ENCODE measurements at regions not wholly inside any gene's neighbourhood (a gene's known extent, or its start where the extent isn't known, plus 50 kb on each side); places are given as distances from the start of the nearest gene placed in this dataset.

DNA sequence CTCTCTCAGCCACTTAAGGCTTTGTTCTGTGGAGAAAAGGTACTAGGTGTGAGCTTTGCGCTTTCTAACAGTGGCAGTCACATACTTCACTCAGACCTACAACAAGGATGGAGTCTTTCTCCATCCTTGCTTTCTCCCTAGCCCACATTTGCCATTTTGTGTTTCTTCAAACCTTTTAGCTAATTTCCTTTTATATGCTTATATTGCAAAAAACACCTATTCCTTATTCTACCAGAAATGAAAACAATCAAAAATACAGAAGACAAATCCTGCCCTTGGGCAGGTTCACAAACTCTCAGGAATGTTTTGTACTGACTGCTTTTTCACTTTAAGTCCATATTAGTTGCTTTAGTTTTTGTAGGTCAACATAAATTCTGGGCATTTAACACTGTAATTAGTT lies 914.2 kb downstream of the SQOR start:
- DNase-seq (ENCODE audit: low spot score): no peak

- DNase-seq (ENCODE audit: low spot score): no peak
These were observed 917.5 kb downstream of the SQOR start for GRCh38 chr15:46552316-46552715.

DNA sequence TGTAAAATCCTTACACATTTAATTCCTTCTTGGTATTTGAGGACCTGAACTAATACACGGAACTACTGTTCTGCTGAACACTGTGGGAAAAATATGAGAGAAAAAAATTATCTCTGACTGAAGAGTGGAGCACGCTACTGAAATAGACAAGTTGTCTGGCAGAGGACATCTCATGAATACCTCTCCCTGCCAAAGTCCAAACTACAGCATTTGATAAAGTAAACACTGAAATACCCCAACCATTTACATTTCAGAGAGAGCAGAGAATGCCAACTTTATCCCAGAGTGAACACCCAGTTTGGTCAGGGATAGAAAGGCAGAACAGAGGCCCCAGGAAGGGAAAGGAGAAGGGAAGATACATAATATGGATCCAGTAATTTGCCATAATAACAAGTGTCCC lies 920.7 kb downstream of the SQOR start:
- DNase-seq (ENCODE audit: low spot score): no peak

GRCh38 chr15:46556010-46556409 lies 921.2 kb downstream of the SQOR start:
- DNase-seq (ENCODE audit: low spot score): no peak

- DNase-seq (ENCODE audit: low spot score): no peak
These were observed 921.9 kb downstream of the SQOR start for GRCh38 chr15:46556559-46557379.

DNA sequence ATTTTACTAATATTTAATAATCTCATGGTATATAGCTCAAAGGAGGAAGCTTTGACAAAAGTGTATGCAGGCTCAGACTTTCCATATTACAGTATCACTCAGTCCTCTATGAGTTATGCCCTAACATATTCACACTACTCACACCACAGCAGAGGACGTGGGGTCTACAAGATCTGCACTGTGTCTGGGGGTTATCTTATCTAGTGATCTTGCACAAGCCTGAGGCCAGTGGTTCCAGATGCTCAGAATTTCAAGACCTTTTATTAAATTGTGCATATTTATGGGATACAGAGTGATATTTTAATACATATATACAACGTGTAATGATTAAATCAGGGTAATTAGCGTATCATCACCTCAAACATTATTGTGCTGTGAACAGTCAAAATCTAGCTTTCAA lies 933.1 kb downstream of the SQOR start:
- no peak for DNase-seq (ENCODE audit: low spot score)

DNA sequence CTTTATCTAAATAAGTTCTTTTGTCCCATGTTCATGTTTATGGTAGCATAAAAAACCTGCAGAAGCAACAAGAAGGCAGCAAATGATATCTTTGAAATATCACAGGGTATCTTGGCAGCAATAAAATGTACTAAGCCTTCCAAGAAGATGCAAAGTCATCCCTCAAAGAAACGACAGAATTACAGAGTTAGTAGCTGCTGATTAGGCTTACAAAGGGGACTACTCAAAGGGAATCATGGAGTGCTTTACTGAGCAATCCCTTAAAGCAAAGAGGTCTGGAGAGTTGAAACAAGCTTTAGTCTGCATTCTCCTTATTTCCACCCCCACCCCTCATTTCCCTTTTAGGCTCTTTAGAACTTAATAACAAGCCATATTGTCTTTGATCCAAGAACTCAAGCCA lies 935.0 kb downstream of the SQOR start:
- no peak for DNase-seq (ENCODE audit: low spot score)

DNA sequence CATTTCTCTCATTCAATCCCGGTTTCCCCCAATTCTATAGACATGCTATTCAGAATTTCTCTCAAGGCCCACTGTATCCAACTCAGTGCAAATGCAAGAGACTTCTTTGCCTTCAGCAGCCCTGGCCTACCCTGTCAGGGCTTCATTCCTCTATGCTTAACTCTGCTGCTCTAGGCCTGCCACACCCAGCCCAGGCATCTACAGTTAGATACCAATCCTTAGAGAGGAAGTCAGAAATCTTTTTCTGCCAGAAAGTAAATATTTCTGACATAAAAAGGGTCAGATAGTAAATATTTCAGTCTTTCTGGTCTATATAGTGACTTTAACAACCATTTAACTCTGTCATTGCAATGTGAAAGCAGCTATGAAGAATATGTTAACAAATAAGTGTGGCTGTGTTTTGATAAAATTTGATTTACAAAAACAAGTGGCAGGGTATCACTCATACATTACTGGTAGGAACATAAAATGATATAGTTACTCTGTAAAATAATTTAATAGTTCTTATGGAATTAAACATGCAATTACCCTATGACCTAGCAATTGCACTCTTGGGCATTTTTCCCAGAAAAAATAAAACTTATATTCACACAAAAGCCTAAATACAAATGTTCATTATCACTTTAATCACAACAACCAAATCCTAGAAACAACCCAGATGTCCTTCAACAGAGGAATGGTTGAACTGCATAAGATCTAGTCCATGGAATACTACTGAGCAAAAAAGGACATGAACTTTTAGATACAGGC lies 942.0 kb downstream of the SQOR start:
- no peak for DNase-seq (ENCODE audit: low spot score)

- no peak for DNase-seq (ENCODE audit: low spot score)
These were observed 942.9 kb downstream of the SQOR start for GRCh38 chr15:46577767-46578166.

DNA sequence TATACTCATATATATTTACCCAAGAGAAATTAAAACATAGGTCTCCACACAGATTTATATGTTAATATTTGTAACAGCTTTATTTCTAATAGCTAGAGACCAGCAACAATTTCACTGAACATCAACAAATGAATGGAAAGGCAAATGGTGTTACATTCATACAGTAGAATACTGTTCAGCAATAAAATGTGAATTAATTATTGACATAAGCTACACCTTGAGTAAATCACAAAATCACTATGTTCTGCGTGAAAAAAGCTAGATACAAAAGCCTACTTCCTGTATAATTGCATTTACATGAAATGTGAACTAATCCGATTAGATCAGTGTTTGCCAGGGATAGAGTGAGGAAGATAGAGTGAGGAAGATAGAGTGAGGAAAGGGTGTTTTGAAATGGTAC lies 945.7 kb downstream of the SQOR start:
- DNase-seq (ENCODE audit: low spot score): no peak

DNA sequence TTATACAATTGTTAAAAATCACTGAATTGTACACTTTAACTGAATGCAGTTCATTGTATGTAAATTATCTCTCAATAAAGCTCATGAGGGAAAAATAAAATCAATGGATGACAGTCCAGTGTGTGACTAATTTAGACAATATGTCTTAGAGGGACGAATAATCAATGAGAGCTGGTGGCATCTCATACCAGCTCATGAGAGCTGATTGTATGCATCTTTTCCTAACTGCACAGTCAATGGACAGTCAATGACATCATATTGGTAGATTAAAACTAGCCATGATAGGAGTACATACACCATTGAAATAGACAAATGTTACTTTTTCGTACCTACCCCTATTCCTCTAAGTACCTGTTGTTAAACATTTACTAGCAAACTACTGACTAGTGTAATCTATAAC lies 946.1 kb downstream of the SQOR start:
- DNase-seq (ENCODE audit: low spot score): no peak

GRCh38 chr15:46589088-46589487 lies 954.3 kb downstream of the SQOR start:
- no peak for DNase-seq (ENCODE audit: low spot score)

DNA sequence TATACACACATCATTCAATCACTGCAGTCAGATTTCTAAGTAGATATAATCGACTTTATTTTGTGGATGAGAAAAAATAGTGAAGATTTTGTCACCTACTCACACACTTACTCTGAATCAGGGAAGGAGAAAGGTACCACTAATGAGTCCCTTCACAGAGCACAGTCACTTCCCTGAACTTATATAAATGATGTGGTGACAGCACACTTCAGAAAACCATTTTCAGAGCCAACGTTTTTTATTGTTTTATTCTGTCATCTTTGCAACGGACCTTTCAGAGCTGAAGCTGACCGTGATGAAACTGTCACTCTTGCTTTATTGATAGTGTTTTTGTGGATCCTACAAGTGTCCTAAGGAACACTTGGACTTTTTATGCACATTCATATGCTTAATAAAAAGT lies 956.6 kb downstream of the SQOR start:
- DNase-seq (ENCODE audit: low spot score): no peak

DNA sequence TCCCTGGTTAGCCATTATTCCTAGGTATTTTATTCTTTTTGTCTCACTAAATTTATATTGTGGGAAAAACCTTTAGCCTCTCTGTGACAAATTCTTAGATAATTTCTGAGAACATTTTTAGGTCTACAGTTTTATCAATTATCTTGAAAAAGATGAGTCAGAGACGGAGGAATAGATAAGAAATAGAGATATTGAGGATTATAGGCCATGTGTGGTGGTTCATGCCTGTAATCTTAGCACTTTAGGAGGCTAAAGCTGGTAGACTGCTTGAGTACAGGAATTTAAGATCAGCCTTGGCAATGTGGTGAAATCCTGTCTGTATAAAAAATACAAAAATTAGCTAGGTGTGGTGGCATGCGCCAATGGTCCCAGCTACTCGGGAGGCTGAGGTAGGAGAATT lies 960.2 kb downstream of the SQOR start:
- DNase-seq (ENCODE audit: low spot score): no peak

DNA sequence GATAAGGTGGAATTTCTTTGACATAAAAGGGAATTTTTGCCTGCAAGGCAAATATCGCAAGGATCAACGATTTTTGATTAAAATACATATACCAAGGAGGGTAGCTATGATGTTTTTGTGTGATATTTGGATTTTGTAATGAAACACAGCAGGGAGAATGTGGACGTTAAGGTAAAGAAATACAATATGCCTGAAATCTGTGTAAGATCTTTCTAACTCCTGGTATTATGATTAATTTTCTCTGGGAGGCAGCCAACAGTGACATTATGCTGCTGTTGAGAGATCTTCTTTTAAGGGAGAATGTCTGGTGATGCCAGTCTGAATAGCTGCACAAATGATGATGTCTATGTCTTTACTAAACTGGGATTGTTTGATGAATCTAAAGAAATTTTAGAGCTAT lies 972.2 kb downstream of the SQOR start:
- DNase-seq (ENCODE audit: low spot score): no peak

DNA sequence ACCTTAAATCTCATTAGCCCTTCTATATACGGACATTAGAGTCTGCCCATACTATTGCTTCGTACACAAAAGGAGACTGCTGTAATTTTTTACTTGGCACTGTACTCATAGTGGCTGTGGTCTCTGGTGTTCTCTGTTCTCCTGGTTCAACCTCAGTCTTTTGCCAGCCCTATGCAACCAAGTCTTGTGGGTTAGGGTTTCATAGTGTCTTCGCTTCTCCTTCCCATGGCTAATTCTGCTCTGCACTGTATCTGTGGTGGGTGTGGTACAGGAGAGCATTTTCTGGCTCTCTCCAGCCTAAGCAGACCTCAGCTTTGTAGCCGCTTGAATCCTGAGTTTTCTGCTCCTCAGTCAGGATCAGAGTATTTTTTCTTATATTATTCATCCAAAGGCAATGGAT lies 981.2 kb downstream of the SQOR start:
- no peak for DNase-seq (ENCODE audit: low spot score)

DNA sequence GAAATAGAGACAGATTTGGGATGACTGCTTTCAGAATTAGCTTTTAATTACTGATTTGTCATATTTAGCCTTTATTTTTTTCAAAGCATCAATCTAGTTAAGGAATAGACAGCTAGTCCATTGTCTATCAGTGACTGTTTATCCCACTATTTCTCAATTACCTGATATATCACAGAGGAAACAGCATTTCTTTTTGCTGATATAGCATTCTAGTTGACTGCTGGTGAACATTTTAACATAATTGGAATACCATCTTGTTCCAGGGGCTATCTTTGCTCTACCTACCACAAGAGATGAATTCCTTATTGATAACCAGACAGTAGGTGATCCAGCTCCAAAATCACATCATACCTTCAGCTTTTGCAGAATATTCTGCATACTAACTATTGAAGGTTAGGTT lies 982.7 kb downstream of the SQOR start:
- DNase-seq (ENCODE audit: low spot score): no peak

GRCh38 chr15:46618984-46619383 lies 984.2 kb downstream of the SQOR start:
- no peak for DNase-seq (ENCODE audit: low spot score)

GRCh38 chr15:46620392-46621013 lies 985.7 kb downstream of the SQOR start:
- DNase-seq (ENCODE audit: low spot score): no peak

DNA sequence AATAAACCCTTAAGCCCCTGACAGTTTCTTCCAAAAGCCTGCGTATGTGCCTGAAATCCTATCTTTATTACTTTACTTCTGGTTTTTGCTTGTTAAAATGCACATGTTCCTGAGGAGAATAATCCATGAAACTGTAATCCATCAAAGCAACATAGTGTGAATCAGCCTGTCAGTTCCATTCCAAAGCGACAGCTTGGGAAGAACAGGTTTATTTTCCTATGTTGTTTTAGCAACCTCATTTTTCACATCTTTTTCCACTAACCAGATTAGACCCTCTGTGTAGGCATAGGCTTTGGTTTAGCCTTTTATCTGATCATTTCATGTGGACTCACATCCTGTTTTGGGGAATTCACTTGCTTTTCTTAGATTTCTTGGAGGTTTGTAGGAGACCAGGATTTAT lies 988.0 kb downstream of the SQOR start:
- no peak for DNase-seq (ENCODE audit: low spot score)

- DNase-seq (ENCODE audit: low spot score): no peak
These were observed 1001.4 kb downstream of the SQOR start for GRCh38 chr15:46636206-46636605.

DNA sequence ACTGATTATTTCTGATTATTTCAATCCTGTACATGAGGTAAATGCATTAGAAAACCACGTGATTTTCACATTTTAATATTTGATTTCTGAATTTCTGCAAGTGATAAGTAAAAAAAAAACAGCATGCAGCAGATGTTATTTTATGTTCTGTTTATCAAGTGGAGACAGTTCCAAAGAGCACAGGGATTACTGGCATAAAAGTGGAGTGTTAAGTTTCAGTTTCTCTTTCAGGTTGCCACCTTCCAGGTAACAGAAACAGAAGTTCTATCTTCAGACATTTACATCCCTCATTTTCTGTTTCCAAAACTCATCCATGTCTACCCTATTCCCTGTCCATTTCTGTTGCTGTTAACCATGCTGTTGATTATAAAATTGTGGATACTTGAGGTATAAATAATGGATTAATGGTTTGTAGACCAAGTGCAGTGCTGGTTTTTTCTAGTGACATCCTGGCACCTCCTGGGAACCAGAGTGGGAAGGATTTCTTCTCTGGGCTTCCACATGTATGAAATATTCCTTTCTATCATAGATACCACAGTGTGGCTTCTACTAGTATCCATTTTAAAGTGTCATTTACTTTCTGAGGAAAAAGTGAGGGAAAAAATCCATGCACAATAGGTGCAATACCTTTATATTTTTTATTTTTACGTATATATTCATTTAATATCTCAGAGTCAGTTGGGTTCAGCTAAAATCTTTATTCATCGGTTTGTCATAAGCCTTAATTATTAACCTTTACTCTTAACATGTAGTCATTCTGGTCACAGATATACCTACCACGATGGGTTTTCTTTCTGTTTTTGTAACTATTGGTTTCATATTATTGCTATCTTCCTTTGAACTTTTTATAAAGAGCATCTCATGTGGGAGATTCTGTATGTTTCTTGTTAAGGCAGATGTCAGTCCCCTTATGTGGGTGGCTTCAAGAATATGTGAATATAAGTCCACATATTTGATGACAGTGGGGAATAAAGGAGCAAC lies 1010.0 kb downstream of the SQOR start:
- DNase-seq (ENCODE audit: low spot score): no peak

Measured in LoVo (cell line).